Body of pancreas (tissue), 4 donors: ENCODE measurements at regions not wholly inside any gene's neighbourhood (a gene's known extent, or its start where the extent isn't known, plus 50 kb on each side); places are given as distances from the start of the nearest gene placed in this dataset.

Experiments
- ATAC-seq: fragments of 150-250 bp; one replicate; pipeline ENCODE4 v1.9.1; 2016
- DNase-seq, 4 donors: peaks; one replicate each; pipeline ENCODE4 v3.0.0-alpha.2; 2019
- H3K27ac ChIP-seq, 4 donors: fragments of 200-600 bp; sonication (generic); 1 replicate in 3 of 4; 2 replicates in 1 of 4; pipeline versions ENCODE4 v1.5.1 to v1.6.1; 2016 to 2019; ENCODE audit warnings: mild to moderate bottlenecking in 1 of 4, mixed read lengths in 1 of 4, moderate library complexity in 1 of 4
- H3K27me3 ChIP-seq, 2 donors: fragments of 200-600 bp; sonication (generic); one replicate each; pipeline ENCODE4 v1.6.0; 2016; ENCODE audit warnings: mild to moderate bottlenecking in 1 of 2
- H3K36me3 ChIP-seq, 2 donors: fragments of 200-600 bp; sonication (generic); replicated peaks in 1 of 2; 2 replicates each; pipeline ENCODE4 v1.5.1; 2016; ENCODE audit warnings: low read depth in 2 of 2; ENCODE audit not compliant: insufficient read depth in 1 of 2
- H3K4me1 ChIP-seq: fragments of 200-600 bp; sonication (generic); one replicate; pipeline ENCODE4 v1.6.0; 2016
- H3K4me3 ChIP-seq, 2 donors: fragments of 200-600 bp; sonication (generic); 1 replicate in 1 of 2; 2 replicates in 1 of 2; pipeline ENCODE4 v1.5.1; 2016 to 2019
- H3K9me3 ChIP-seq, 3 donors: fragments of 200-600 bp; sonication (generic); 1 replicate in 2 of 3; 2 replicates in 1 of 3; pipeline ENCODE4 v1.5.1; 2016
- POLR2A ChIP-seq, 3 donors: fragments of 450-650 bp; IDR thresholded peaks; one replicate each; pipeline ENCODE4 v1.6.1; 2016; ENCODE audit warnings: antibody characterized with exemption in 3 of 3, mild to moderate bottlenecking in 2 of 3
- WGBS, 2 donors: methylation state at CpG; one replicate each; pipeline ENCODE4 v1.1.5; 2017; 5-methylcytosine and 5-hydroxymethylcytosine counted together
- intact Hi-C: fragments of 100-400 bp; cut with DNase I; formaldehyde crosslinking; loops from one replicate; pipeline ENCODE4 v1.15.1; 2023
- TF ChIP-seq, protein P1 (sequence below), 7 experiments: fragments of 450-650 bp in 4 of 7; fragments of 200-600 bp in 3 of 7; sonication (generic) in 3 of 7; IDR thresholded peaks; one replicate each; pipeline ENCODE4 v1.5.1; 2016 to 2019; ENCODE audit warnings: antibody characterized with exemption in 7 of 7

DNA sequence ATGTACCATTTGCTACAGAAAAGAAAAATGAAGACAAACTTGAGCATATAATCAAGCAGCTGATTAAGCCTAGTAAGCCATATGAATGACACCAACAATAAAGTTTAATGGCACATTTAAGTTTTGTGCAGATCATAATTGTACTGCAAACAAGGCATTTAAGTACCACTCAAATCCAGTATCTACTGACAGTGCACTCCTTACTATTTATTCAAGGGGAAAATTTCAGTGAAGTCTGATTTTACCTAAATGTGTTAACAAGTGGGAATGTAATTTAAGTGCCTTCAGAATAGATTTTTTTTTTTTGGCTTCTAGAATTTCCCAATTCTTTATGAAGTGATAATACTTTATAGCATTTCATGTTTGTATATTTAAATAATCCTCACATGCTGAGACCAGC is 341.0 kb upstream of the POU5F2 start:
- Histone ChIP-seq H3K27me3 (no peaks in the 10 kb centered on the region), H3K4me3 (no peak overlapping the region), H3K27ac (no peak overlapping the region), H3K4me1 (no peaks in the 10 kb centered on the region), H3K36me3 (no peaks in the 10 kb centered on the region), H3K9me3 (no peaks in the 10 kb centered on the region)
- DNase-seq: no peak
- intact Hi-C loops: no loop called here
- TF ChIP-seq, protein P1, sequence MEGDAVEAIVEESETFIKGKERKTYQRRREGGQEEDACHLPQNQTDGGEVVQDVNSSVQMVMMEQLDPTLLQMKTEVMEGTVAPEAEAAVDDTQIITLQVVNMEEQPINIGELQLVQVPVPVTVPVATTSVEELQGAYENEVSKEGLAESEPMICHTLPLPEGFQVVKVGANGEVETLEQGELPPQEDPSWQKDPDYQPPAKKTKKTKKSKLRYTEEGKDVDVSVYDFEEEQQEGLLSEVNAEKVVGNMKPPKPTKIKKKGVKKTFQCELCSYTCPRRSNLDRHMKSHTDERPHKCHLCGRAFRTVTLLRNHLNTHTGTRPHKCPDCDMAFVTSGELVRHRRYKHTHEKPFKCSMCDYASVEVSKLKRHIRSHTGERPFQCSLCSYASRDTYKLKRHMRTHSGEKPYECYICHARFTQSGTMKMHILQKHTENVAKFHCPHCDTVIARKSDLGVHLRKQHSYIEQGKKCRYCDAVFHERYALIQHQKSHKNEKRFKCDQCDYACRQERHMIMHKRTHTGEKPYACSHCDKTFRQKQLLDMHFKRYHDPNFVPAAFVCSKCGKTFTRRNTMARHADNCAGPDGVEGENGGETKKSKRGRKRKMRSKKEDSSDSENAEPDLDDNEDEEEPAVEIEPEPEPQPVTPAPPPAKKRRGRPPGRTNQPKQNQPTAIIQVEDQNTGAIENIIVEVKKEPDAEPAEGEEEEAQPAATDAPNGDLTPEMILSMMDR (IDR thresholded peaks at IDR 0.05): no peak
- TF ChIP-seq POLR2A (IDR thresholded peaks at IDR 0.05): no peak
- no peak for ATAC-seq

DNA sequence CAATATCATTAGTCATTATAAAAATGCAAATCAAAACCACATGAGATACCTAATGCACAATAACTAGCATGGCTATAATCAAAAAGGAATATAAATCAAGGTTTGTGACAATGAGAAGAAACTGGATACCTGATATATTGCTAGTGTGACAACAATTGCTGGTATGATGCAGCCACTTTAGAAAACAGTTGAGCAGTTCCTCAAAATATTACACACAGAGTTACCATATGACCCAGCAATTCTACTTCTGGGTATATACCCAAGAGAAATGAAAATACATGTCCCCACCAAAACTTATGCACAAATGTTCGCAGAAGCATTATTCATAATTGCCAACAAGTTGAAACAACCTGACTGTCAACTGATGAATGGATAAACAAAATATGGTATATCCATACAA is 339.7 kb upstream of the POU5F2 start:
- WGBS, 2 donors: 93 to 94% methylated on average over 1 of the region's 1 CpG
- TF ChIP-seq POLR2A (IDR thresholded peaks at IDR 0.05): no peak
- TF ChIP-seq, protein P1 (IDR thresholded peaks at IDR 0.05): no peak
- intact Hi-C loops: no loop called here

DNA sequence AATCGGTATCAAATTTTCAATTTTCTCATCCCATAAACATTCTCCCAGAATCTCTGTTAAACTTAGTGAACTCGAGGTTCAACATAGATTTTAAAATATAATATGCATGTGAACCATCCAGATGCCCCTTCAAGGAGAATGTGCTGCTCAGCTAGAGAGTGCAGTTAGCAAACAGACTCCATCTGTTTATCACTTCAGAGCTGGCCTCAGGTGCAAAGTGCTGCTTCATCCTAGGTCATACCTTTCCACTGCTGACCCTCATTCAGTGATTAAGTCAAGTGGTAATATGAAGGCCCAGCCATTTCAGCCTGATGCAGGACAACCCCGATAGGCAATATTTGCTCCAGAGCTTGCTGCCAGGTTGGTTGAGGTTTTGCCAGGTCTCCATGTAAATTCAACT is 339.0 kb upstream of the POU5F2 start:
- WGBS, 2 donors: 50 to 54% methylated on average over 3 of the region's 3 CpGs
- Histone ChIP-seq H3K4me1 (no peaks in the 10 kb centered on the region), H3K36me3 (no peaks in the 10 kb centered on the region), H3K27ac (no peak overlapping the region), H3K9me3 (no peaks in the 10 kb centered on the region), H3K27me3 (no peaks in the 10 kb centered on the region), H3K4me3 (no peak overlapping the region)
- intact Hi-C loops: no loop called here
- TF ChIP-seq, protein P1 (IDR thresholded peaks at IDR 0.05): no peak
- TF ChIP-seq POLR2A (IDR thresholded peaks at IDR 0.05): no peak
- no peak for ATAC-seq
- no peak for DNase-seq

More for the DNA sequence above, 339.7 kb upstream of the POU5F2 start:
- H3K27me3 ChIP-seq: no peaks in the 10 kb centered on the region
- no peaks in the 10 kb centered on the region for H3K4me1 ChIP-seq
- no peak overlapping the region for H3K4me3 ChIP-seq
- no peak overlapping the region for H3K27ac ChIP-seq
- ATAC-seq (no peak), DNase-seq (no peak)
- no peaks in the 10 kb centered on the region for H3K9me3 ChIP-seq
- H3K36me3 ChIP-seq: no peaks in the 10 kb centered on the region

DNA sequence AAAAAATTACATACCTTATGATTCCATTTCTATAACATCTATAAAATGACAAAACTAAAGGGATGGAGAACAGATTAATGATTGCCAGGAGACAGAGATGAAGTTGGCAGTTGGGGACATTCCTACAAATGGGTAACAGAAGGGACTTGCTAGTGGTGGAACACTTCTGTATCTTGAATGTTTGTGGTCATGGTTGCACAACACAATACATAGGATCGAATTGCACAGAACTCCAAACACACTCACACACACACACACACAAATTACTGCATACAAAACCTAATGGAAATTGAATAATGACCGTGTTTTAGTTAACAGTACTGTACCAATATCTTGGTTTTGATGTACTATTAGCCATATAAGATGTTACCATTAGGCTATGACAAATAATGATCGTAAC is 330.7 kb upstream of the POU5F2 start:
- intact Hi-C loops: no loop called here
- H3K27ac ChIP-seq: no peak overlapping the region
- ATAC-seq (no peak), DNase-seq (no peak)
- H3K9me3 ChIP-seq: no peaks in the 10 kb centered on the region
- no peaks in the 10 kb centered on the region for H3K27me3 ChIP-seq
- TF ChIP-seq, protein P1 (IDR thresholded peaks at IDR 0.05): no peak
- no peak for TF ChIP-seq POLR2A (IDR thresholded peaks at IDR 0.05)
- no peaks in the 10 kb centered on the region for H3K4me1 ChIP-seq
- no peaks in the 10 kb centered on the region for H3K36me3 ChIP-seq
- H3K4me3 ChIP-seq: no peak overlapping the region
- 92 to 94% methylated on average over 3 of the region's 3 CpGs for WGBS, 2 donors

DNA sequence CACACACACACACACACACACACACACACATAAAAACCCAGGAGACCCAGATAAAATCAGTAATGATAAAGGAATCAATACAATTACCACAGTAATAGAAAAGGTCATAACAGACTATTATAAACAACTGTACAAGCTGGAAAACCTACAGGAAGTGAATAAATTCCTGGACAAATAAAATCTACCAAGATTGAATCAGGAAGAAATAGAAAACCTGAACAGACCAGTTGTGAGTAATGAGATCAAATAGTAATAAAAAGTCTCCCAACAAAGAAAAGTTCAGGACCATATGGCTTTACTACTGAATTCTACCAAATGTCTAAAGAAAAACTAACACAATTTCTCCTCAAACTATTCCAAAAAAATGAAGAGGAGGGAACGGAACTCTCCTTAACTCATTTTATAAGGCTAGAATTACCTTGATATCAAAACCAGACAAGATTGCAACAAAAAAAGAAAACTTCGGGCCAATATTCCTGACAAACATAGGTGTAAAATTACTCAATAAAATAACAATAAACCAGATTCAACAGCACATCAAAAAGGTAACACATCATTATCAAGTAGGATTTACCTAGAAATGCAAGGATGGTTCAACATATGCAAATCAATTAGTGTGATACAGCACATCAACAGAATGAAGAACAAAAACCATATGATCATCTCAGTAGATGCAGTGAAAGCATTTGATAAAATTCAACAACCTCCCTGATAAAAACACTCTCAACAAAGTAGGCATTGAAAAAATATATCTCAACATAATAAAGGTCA is 325.2 kb upstream of the POU5F2 start:
- Histone ChIP-seq H3K9me3 (no peaks in the 10 kb centered on the region), H3K27me3 (no peaks in the 10 kb centered on the region), H3K4me3 (no peak overlapping the region), H3K4me1 (no peaks in the 10 kb centered on the region), H3K27ac (no peak overlapping the region), H3K36me3 (no peaks in the 10 kb centered on the region)
- DNase-seq (no peak), ATAC-seq (no peak)
- TF ChIP-seq, protein P1 (IDR thresholded peaks at IDR 0.05): no peak
- TF ChIP-seq POLR2A (IDR thresholded peaks at IDR 0.05): no peak
- 91 to 97% methylated on average over 2 of the region's 2 CpGs for WGBS, 2 donors
- intact Hi-C loops: no loop called here
